IPS-20b (cell line): ENCODE measurements at regions not wholly inside any gene's neighbourhood (a gene's known extent, or its start where the extent isn't known, plus 50 kb on each side); places are given as distances from the start of the nearest gene placed in this dataset.

Experiments
- H3K27ac ChIP-seq: one replicate; pipeline ENCODE4 v1.5.1; 2013; ENCODE audit warnings: low read length
- H3K27me3 ChIP-seq: 2 replicates; pipeline ENCODE4 v1.6.1; 2013; ENCODE audit warnings: mild to moderate bottlenecking, low read length, inconsistent platforms; ENCODE audit not compliant: insufficient read depth
- H3K36me3 ChIP-seq: 2 replicates; pipeline ENCODE4 v1.6.1; 2013; ENCODE audit warnings: low read depth, mild to moderate bottlenecking, inconsistent platforms, low read length, moderate library complexity; ENCODE audit not compliant: insufficient read depth
- H3K4me1 ChIP-seq: 2 replicates; pipeline ENCODE4 v1.6.1; 2013; ENCODE audit warnings: mild to moderate bottlenecking, control low read depth, inconsistent platforms, low read length, moderate library complexity; ENCODE audit not compliant: insufficient read depth
- H3K4me3 ChIP-seq: 2 replicates; pipeline ENCODE4 v1.5.1; 2013; ENCODE audit warnings: mild to moderate bottlenecking, low read length, inconsistent platforms
- H3K9ac ChIP-seq: 2 replicates; pipeline ENCODE4 v1.6.1; 2013; ENCODE audit warnings: low read depth, mild to moderate bottlenecking, inconsistent platforms, low read length, moderate library complexity
- H3K9me3 ChIP-seq: 2 replicates; pipeline ENCODE4 v1.6.1; 2013; ENCODE audit warnings: mild to moderate bottlenecking, low read depth, low read length, inconsistent platforms; ENCODE audit not compliant: insufficient read depth

DNA sequence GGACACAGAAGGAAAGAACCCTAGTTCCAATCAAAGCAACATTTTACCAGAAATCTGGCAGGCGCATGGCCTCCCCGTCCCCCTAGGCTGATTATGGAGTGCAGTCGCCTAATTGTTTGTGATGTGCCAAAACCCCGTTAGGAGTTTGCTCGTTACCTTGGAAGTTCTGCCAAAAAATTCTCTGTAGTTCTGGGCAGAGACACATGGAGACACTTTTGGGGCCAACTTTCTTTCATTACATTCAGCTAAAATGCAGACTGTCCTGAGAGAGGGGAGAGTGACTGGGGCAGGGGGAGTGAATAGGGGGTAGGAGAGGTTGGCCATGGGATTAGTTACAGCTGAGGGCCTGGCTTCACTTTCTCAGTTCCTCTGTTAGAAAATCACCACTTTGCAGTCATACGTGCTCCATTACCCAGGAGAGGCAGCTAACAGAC lies 158.0 kb upstream of the NPVF start:
- no peaks in the 10 kb centered on the region for H3K9me3 ChIP-seq
- no peak overlapping the region for H3K4me3 ChIP-seq
- no peaks in the 10 kb centered on the region; the same call in 1 of the 2 replicates for H3K27me3 ChIP-seq
- no peaks in the 10 kb centered on the region for H3K4me1 ChIP-seq
- H3K36me3 ChIP-seq = no peaks in the 10 kb centered on the region
- no peak overlapping the region for H3K27ac ChIP-seq
- H3K9ac ChIP-seq = no peak overlapping the region

DNA sequence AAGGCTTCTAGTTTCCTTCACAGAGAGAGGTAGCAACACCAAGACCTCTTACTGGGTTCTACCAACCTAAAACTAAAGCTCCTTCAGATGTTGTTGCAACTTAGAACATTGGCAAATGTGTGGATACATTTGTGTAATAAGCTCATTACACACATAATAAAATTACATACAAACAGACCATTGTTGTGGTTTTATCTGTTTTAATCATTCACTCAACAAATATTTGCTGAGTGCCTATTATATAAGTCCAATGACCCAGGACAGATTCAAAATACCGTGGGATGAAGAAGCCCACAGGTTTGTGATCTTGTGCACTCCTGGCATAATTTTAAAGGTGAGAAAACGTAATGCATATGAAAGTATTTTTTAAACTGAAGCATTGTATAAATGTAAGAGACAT lies 160.4 kb upstream of the NPVF start:
- no peaks in the 10 kb centered on the region for H3K4me1 ChIP-seq
- H3K9me3 ChIP-seq = no peaks in the 10 kb centered on the region
- H3K4me3 ChIP-seq = no peak overlapping the region
- no peaks in the 10 kb centered on the region for H3K36me3 ChIP-seq
- H3K9ac ChIP-seq = no peak overlapping the region
- no peak overlapping the region for H3K27ac ChIP-seq
- no peaks in the 10 kb centered on the region; the same call in 1 of the 2 replicates for H3K27me3 ChIP-seq

DNA sequence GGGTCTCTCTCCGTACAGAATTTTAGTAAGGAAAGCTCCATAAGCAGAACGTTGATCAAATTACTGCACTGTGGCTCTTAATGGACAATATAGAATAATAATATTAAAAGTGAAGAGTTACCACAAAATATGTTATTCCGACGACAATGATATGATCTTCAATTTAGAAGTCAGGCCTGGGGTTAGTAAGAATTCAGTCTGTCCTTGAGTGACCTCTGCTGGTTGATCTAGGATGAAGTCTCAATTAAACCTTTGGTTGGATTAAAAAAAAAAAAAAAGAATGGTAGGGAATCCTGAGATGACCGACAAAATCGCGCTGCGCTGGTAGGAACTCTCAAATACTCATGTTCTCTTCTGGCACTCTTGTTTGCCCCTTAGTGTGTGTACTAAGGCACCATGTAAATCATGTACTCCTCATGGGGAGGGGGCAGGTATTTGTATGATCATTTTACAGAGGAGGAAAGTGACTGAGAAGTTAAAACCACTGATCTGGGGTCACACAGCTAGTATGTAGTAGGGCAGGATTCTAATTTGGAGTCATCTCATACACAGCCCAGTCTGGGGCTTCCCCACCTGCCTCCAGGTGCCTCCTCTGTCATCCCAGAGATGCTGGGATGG lies 161.3 kb upstream of the NPVF start:
- no peaks in the 10 kb centered on the region; the same call in 1 of the 2 replicates for H3K27me3 ChIP-seq
- no peak overlapping the region for H3K9ac ChIP-seq
- H3K36me3 ChIP-seq = no peaks in the 10 kb centered on the region
- H3K4me1 ChIP-seq = no peaks in the 10 kb centered on the region
- H3K27ac ChIP-seq = no peak overlapping the region
- H3K9me3 ChIP-seq = no peaks in the 10 kb centered on the region
- H3K4me3 ChIP-seq = no peak overlapping the region

DNA sequence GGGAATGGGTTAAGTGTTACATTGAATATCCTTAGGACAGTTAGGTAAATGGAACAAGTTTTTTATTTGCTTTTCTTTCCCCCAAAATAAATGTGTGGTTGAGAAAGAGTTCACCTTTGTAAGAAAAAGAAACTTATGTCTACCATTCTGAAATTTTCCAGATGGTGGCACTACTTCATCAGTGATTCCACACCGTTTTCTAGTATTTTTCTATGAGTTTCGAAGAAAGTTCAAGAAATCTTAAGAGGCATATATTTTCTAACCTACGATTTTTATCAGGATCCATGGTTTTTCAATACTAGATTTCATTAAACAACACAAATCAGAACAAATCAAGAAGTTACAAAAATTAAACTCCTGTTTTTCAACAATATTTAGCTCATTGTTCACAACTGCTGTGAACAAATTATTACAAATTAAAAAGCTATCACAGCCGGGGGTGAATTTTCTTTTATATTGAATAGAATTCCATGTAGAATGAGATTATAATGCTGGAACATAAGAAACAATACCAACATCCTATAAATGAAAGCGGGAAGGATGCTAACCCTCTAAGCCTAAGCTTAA lies 163.1 kb upstream of the NPVF start:
- Histone ChIP-seq H3K9ac (no peak overlapping the region), H3K4me3 (no peak overlapping the region)

DNA sequence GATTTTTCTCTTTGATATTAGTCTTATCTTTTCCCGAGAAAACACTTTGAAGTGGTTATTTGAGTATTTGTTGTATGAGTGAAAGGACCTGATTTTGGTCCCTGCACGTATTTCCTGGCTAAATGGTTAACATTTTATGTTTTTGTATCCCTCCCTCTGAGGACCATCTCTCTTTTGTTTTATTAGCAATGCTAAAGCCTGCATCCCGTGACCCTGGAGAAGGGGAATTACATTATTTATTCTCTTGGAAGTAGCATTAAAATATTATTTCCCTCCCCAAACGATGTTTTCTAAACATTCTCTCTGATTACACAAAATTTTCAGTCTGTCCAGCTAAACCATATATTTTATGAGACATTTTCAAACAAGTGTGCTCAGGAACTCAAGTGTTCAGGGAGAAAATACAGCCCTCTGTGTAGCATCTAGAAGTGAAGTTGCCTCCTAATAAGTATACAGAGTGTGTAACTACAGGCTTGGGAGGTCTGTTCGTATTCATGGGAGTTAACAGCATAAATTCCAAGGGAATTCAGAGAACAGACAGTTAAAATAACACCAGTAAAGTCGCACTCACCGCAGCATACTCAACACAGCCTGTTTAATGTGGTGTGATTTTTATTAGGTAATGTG lies 163.8 kb upstream of the NPVF start:
- no peaks in the 10 kb centered on the region for H3K9me3 ChIP-seq
- no peak overlapping the region for H3K4me3 ChIP-seq
- H3K36me3 ChIP-seq = no peaks in the 10 kb centered on the region
- no peaks in the 10 kb centered on the region for H3K4me1 ChIP-seq
- H3K27ac ChIP-seq = no peak overlapping the region
- no peak overlapping the region for H3K9ac ChIP-seq
- no peaks in the 10 kb centered on the region; the same call in 1 of the 2 replicates for H3K27me3 ChIP-seq

More for the DNA sequence above, 163.1 kb upstream of the NPVF start:
- Histone ChIP-seq H3K4me1 (no peaks in the 10 kb centered on the region), H3K27ac (no peak overlapping the region), H3K27me3 (no peaks in the 10 kb centered on the region; the same call in 1 of the 2 replicates), H3K36me3 (no peaks in the 10 kb centered on the region), H3K9me3 (no peaks in the 10 kb centered on the region)

DNA sequence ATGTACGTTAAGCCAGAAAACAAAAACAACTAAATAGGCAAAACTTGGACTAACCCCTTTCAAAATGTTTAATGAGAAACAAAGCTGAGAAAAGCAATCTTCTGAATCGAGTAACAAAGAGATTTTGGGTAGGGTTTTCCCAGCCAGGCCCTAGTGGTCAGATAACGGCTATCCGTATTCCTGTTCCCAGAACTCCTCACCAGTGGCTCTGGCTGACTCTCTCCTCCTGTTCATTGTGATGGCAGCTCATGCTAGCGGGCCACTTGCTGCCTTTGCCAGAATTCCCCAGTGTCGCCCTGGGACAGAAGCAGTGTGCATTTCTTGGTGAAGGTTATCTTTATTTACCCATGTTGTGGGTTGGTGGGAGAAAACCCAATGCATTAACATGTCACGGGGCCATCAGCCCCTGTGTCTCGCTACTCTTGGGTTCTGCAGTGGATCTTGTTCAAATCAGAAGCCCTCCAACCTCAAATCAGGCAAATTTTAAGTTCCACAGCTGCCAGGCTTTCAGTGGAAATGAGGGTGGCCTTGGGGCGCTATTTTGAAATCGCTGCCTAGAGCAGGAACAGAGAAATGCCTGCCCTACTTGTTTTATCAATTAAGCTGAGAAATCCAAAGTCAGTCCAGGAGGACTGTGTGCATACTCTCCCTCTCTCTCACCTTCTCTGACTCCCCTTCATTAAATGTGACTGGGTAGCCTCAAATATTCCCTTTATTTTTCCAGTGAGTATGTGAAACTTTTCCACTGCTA lies 164.5 kb upstream of the NPVF start:
- Histone ChIP-seq H3K36me3 (no peaks in the 10 kb centered on the region), H3K4me3 (no peak overlapping the region), H3K27me3 (no peaks in the 10 kb centered on the region; the same call in 1 of the 2 replicates), H3K9ac (no peak overlapping the region), H3K27ac (no peak overlapping the region), H3K9me3 (no peaks in the 10 kb centered on the region), H3K4me1 (no peaks in the 10 kb centered on the region)

DNA sequence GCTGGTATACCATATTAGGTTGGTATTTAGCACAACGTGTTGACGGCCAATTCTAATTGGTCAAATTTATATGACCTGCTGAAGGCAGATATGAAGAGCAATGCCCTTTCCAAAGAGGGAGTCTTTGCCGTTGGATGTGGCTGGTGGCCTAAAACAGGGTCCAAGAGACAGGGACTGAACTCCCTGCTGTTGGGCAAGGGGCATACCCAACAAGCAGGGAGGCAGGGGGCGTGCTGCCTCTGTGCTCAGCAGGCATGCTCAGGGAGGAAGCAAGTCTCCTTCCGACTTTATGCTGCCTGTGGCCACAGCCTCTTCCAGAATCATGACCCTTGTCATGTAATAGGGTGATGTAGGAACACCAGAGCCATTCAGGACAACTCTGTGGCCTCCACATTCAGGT lies 167.7 kb upstream of the NPVF start:
- no peak overlapping the region for H3K4me3 ChIP-seq
- no peaks in the 10 kb centered on the region for H3K4me1 ChIP-seq
- H3K9ac ChIP-seq = no peak overlapping the region
- H3K27me3 ChIP-seq = no peaks in the 10 kb centered on the region
- H3K36me3 ChIP-seq = no peaks in the 10 kb centered on the region
- no peak overlapping the region for H3K27ac ChIP-seq
- H3K9me3 ChIP-seq = no peaks in the 10 kb centered on the region

DNA sequence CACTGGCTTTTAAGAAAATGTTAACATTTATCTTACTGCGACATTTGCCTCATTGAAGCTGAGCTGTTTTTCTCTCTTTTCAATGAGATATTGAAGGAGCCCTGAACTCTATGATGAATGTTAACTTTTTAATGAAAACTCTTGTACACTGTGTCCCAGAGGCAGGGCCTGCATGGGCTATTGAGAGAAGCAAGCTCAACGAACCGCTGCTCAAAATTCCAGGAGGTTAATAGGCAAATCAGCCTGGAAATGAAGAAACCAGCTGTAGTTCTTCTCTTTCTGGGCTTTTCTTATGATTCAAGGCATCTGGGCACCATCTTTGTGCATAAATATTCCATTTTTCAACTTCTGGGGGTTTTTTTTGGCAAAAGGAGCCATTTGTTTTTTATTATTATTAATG lies 168.4 kb upstream of the NPVF start:
- Histone ChIP-seq H3K9ac (no peak overlapping the region), H3K4me1 (no peaks in the 10 kb centered on the region), H3K27ac (no peak overlapping the region), H3K36me3 (no peaks in the 10 kb centered on the region), H3K4me3 (no peak overlapping the region), H3K27me3 (no peaks in the 10 kb centered on the region), H3K9me3 (no peaks in the 10 kb centered on the region)

DNA sequence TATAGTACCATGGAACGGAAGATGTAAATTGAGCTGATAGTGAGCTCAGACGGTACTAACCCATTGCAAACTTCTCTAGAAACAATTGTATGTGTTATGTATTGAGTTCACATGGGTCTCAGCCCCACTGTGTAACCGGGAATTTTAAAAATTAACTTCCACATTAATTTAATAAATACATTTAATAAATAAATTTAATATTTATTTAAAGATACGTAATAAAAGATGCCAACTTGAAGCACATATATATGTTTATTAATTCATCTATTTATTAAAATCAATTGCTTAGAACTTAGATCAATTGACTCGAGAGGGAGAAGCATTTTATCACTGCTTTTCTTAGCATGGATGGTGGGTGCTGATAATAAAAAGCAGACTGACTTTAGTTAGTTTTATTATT lies 170.1 kb upstream of the NPVF start:
- Histone ChIP-seq H3K9me3 (no peaks in the 10 kb centered on the region), H3K27me3 (no peaks in the 10 kb centered on the region), H3K9ac (no peak overlapping the region), H3K4me1 (no peaks in the 10 kb centered on the region), H3K36me3 (no peaks in the 10 kb centered on the region), H3K4me3 (no peak overlapping the region), H3K27ac (no peak overlapping the region)

DNA sequence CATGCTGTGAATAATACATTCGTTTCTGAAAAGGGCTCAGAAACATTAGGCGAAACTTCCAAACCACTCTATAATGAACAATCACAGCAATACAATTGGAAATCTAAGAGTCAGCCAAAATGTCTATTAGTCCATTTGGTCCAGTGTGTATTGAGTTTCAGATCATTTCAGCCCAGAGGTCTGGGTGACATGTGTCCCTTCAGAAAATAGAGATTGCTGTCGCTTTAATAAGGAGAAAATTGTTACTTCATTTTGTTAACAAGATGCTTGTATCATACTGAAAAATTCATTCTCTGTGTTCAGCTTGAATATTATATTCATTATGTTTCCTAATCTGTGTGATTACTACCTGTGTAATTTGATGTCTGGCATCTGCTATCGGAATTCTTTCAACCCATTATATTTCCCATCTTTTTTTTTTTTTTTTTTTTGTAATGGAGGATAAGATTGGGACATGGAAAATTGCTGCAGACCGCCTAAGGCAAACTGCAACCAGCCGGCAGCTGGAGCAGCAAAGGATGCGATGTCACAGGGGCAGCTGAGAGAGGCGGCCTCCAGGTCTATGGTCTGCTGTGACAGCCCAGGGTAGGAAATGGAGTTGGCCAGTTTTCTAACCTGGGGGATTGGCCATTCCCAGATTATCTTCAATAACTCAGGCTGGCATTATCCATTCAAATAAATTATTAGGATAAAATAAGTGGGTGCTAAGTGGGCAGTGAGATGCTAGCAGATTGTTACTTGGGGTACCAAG lies 170.9 kb upstream of the NPVF start:
- Histone ChIP-seq H3K9ac (no peak overlapping the region), H3K9me3 (no peaks in the 10 kb centered on the region), H3K4me3 (no peak overlapping the region), H3K27ac (no peak overlapping the region), H3K27me3 (no peaks in the 10 kb centered on the region), H3K4me1 (no peaks in the 10 kb centered on the region), H3K36me3 (no peaks in the 10 kb centered on the region)

DNA sequence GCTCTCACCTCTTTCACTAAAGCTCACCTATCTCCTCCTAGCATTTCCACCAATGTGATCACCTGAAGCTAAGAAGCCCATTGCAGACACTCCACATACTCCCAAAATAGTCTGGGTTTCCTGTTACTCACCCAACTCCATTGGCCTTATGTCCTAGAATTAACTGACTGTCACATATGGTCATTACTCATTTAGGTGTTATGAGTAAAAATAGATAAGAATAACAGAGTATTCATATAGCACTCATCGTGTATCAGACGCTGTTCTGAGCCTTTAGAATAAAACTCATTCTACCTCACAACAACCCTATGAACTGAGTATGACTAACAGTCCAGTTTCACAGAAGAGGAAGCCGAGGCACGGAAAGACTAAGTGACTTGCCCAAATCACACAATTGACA lies 174.2 kb upstream of the NPVF start:
- Histone ChIP-seq H3K9ac (no peak overlapping the region), H3K4me1 (no peaks in the 10 kb centered on the region), H3K27me3 (no peaks in the 10 kb centered on the region), H3K4me3 (no peak overlapping the region), H3K27ac (no peak overlapping the region), H3K36me3 (no peaks in the 10 kb centered on the region), H3K9me3 (no peaks in the 10 kb centered on the region)
